HuH-7.5 (cell line): ENCODE measurements at regions not wholly inside any gene's neighbourhood (a gene's known extent, or its start where the extent isn't known, plus 50 kb on each side); places are given as distances from the start of the nearest gene placed in this dataset.

Source experiments
- DNase-seq: peaks from one replicate; pipeline ENCODE4 v3.0.0; 2011; ENCODE audit warnings: low spot score

DNA sequence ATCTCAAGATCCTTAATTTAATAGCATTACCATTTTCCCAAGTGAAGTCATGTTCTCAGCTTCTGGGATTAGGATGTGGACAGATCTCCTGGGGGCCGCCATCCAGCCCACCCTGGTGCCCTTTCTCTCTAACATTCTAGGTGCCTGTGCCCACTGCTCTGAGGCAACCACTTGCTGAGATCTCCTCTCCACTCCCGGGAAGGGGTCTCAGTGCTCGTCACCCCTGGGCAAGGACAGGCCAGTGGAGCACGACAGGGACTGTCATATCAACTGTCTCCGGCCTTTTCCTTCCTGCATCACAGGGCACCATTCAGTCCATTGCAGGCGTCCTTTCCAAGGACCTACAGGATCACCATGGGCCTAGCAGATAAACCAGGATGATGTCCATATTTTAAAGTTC is 304.8 kb downstream of the AJAP1 start:
- DNase-seq: no peak

DNA sequence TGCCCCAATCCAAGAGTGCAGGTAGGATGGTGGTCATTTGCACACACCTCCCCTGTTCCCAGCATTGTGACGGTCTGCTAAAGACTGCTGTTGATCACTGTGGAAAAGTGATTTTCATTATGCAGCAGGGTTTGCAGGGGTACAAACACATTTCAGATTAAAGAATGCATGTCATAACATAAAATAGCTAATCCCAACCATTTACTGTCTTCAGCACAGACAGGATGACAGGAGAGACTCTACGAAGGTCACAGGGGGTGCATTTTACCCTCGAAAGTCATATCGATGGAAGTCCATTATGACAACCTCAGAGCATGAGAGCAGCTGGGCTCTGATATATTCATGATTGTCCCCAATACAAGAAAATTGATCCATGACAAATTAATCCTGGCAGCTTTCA is 302.6 kb downstream of the AJAP1 start:
- no peak for DNase-seq

DNA sequence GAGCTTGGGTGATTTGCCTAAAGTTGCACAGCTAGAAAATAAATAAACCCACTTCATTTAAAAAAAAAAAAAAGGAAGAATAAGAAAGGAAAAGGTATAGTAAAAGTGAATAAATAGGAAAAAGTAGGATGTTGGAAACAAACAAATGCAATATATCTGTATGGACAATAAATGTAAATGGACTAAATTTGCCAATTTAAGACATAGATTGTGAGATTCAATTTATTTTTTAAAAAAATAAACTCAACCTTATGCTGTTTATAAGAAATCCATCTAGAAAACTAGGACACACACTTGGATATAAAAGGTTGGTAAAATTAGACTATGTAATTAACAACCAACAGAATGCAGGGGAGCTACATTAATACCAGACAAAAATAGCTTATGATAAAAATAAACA is 300.0 kb downstream of the AJAP1 start:
- no peak for DNase-seq

DNA sequence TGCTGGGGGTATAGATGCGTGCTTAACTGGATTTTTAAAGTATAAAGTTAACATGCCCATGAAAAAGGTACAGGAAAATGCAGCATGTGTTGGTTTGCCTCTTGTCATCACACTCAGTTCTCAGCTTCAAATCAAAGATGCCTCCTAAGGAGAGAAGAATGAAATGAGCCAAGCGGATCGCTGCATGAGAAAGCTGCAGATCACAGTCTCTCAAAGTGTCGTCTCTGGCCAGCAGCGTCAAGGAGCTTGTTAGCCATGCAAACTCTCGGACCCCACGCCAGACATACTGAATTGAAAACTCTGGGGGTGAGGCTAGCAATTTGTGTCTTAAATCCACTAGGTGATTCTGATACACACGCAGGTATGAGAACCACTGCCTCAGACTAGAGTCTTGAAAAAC is 297.2 kb downstream of the AJAP1 start:
- DNase-seq: no peak

DNA sequence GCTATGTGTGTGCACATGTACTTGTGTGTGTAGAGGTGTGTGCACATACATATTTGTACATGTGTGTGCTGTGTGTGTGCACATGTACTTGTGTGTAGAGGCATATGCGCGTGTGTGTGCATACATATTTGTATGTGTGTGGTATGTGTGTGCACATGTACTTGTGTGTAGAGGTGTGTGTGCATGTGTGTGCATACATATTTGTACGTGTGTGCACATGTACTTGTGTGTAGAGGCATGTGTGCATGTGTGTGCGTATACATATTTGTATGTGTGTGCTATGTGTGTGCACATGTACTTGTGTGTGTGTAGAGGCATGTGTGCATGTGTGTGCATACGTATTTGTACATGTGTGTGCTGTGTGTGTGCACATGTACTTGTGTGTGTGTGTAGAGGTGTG is 291.9 kb downstream of the AJAP1 start:
- no peak for DNase-seq

DNA sequence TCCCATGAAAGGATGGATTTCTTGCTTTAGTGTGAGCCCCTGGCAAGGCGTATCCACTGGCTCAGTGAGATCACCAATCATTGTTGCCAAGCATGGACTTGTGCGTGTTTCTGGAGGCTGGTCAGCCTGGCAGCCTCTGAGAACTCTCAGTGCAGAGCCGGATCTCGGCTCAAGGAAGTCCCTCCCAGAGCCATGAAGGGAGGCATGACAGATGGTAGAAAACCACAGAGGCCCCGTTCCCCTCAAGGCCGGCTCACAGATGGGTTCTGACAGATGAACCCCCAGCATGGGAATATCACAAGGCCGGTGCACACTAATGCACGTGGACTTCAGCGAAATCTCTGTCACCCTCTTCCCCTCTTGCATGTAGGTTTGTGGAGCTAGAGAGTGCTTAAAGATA is 290.5 kb downstream of the AJAP1 start:
- DNase-seq: no peak

DNA sequence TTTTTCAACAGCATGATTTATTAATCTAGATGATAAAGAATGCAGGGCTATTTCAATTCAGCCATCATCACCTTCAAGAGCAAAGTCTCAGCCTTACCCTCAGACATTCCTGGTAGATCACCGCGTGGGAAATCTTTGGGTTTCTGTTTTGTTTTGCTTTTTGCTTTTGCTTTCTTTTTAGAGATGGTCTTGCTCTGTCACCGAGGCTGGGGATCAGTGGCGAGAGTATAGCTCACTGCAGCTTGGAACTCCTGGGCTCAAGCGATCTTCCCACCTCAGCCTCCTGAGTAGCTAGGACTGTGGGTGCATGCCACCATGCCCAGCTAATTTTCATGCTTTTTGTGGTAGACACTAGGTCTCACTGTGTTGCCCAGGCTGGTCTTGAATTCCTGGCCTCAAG is 289.7 kb downstream of the AJAP1 start:
- no peak for DNase-seq

DNA sequence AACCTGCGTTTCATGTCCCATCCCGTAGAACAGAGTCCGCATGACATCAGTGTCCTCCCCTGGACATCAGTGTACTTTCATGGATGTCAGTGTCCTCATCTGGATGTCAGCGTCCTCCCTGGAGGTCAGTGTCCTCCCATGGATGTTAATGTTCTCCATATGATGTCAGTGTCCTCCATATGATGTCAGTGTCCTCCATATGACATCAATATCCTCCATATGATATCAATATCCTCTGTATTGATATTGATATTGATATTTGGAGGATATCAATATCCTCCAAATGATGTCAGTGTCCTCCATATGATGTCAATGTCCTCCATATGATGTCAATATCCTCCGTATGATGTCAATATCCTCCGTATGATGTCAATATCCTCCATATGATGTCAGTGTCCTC is 284.9 kb downstream of the AJAP1 start:
- DNase-seq: no peak

DNA sequence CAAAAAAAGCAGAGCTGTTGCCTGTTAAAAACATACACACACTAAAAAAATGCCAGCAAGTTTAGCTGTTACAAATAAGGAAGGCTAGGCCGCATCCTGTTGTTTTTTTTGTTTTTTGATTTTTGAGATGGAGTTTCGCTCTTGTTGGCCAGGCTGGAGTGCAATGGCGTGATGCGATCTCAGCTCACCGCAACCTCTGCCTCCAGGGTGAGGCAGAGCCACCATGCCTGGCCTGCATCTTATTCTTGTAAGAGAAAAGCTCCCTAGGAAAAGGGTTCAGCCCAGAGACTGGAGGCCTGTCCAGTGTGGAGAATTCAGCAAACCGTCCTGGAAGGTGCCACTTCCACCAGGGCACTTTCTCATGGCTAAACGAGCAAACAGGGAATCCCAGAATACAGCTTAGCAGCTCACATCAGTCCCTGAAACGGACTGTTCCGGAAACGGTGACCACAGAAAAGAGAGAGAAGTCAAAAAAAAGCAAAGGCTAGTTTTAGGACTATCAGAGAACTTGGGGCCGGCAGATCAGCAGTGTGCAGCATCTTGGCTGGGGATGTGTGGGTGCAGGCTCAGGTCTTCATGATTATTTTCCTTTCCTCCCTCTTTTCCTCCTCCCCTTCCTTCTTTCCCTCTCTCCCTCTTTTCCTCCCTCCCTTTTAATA is 283.6 kb downstream of the AJAP1 start:
- no peak for DNase-seq

DNA sequence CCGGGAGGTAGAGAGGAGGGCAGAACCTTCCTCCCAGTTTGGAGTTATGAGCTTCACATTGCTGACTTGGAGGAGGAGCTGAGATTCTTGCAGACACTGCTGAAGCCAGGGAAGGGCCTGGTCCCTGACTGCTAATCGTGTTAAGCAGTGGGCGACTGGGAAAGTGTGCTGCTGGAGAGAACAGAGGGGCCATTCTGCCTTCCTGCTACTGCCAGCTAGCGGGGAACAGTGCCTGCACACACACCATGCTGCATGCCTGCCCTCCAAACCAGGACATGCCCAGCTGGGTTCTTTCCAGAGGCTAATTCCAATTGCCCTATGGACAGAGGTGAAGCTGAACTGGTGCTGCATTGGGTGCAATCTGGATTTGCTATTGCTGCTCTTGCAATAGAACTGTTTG is 281.4 kb downstream of the AJAP1 start:
- DNase-seq: no peak

DNA sequence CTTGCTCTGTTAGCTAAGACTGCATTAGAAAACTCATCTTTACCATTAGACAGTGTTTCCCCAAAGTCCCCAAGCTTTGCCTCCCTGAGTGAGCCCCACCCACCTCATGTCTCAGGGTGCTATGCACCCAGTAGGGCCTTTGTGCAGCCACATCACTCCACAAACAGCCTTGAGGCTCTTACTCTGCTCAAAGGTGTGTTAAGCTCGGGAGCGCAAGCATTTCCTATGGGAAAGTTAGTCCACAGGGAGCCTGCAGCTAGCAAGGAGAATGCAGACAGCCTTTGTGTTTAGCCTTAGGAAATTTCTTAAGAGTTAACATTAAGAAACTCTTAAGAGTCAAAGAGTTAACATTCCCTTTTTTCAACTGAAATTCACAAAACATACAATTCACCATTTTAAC is 278.8 kb downstream of the AJAP1 start:
- DNase-seq: no peak

DNA sequence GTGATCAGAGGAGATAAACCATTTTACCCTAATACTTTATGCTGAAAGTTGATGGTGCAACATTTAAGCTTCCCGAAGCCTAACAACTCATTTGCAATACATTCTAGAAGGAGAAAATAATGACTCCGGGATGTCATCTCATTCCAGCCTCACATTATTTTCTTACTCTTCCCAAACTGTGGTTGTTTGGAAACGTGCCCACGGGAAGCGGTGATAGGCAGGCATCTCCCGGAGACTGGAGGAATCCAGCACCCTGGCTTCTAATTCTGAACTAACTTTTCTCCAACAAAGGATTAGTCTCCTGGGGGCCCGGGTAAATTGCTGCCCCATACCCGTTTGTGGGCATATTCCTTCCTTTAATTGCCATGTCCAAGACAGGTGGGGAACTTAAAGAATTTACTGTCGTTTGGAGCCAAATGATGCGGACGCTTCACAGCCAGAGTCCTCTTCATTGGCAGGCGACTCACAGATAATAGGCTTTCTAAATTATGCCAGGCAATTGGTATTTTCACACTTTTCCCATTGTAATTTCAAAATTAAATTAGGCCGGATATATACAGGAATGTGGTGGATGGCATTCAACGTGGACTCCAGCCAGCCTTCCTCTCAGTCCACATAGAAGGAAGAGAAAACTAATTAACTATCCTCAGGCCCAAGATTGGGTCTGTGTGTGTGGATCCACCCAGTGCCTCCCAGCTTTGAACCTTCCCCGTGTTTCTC is 278.1 kb downstream of the AJAP1 start:
- no peak for DNase-seq

DNA sequence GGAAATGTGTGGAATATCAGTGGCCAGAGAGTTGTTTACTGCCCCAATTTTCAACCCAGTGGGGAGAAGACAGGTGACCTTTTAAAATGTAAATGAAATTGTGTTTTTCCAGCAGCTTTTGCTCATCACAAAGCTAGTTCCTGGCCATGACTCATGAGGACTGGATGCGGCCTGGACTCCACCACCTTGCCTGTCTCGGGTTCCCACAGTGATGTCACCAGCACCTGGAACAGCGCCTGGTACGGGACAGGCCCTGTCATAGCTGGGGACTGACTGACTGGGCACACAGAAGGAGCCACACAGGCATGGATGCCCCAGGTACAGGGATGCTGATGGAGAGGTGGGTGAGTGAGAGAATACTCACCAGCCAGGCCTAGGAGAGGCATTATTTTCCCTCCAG is 277.1 kb downstream of the AJAP1 start:
- DNase-seq: no peak

DNA sequence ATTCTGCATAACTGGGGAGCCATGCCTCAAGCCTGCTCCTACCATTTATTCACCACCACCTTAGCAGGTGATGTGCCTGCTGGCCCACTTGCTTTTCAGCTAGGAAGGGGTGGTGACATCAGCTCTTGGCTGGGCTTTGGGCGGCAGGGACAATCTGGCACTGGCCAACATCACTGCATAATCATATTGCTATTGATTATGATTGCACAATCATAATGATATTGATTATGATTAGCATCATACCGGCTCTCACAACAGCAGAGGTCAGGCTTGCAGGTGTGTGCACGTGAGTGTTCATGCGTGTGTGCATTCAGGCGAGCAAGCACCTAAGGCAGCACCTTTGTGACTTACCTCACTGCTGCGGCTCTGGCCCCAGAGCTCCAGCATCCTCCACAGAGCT is 273.8 kb downstream of the AJAP1 start:
- no peak for DNase-seq

DNA sequence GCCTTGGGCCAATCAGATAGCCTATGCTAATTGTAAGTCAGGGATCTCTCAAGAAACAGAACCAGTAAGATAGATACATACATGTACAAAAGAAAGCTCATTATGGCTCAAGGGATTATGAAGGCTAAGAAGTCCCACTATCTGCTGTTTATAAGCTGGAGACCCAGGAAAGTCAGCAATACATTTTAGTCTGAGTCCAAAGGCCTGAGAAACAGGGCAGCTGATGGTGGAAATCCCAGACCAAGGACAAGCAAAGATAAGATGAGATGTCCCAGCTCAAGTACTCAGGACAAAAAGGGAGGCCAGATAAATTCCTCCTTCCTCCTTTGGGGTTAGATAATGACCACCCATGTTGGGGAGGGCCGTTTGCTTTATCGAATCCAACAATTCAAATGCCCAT is 269.9 kb downstream of the AJAP1 start:
- DNase-seq: no peak

DNA sequence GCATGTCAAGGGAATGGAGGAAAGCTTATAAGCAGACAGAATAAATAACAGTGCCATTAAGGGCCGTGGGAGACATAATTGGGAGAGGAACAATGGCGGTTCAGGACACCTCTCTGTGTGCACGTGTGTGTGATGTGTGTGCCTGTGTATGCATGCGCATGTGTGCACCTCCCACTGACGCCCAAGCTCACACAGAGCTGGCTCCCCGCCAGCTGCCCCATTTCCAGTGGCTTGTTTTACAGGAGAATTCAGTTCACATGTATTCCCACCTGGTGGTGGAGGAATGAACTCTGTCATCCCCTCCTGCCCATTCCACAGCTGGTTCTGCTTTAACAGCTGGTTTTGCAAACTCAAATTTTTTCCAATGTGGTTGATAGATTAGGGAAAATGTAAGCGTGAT is 262.2 kb downstream of the AJAP1 start:
- no peak for DNase-seq

DNA sequence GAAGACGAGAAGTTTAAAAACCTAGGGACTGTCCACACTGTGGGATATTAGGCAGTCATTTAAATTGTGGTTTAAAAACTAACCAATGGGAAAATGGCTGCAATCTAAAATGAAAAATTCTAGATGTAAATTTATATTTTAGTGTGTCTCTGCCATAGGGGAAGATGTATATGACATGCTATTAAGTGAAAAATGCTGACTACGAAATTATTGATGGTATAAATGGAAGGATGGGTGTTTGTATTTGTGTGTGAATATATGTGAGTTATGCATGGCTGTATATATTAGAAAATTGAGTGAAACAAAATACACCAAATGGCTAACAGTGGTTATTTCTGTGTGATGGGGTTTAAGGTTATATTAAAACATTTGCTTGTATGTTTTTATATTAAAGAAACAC is 260.7 kb downstream of the AJAP1 start:
- no peak for DNase-seq

DNA sequence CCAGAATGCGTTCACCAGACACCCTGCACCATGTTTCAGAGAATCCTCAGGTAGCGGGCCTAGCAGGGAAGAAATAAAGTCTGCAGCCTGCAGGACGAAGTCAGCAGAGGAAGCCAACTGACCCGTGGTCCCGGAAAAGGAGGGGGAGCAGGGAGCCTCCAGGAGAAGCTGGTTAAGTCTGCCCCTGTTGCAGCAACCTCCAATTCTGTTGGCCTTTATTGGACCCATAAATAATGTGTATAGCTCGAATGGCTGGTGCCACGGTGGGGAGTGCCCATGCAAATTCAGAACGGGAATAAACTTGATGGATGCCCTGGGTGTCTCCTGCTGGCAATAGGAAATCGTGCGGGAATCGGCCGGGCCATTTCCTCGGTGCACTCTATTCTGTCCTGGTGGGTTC is 254.1 kb downstream of the AJAP1 start:
- DNase-seq: no peak

DNA sequence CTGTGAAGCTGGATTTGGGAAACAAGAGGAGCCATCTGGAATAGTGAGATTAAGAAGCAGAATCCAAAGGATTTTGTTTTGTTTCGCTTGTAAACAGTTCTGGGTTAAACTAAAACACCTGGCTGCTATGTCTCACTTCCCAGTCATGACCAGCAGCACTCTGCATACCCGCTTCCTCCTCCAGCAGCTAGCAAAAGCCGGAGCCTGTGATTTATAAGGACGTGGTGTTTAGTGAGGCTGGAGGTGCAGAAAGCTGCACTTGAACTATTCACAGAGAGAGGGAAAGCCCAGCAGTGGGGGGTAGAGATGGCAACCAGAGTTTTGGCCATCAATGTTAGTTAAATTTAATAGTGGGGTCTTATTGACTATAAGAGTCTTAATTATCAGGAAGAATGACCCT is 240.2 kb downstream of the AJAP1 start:
- no peak for DNase-seq

DNA sequence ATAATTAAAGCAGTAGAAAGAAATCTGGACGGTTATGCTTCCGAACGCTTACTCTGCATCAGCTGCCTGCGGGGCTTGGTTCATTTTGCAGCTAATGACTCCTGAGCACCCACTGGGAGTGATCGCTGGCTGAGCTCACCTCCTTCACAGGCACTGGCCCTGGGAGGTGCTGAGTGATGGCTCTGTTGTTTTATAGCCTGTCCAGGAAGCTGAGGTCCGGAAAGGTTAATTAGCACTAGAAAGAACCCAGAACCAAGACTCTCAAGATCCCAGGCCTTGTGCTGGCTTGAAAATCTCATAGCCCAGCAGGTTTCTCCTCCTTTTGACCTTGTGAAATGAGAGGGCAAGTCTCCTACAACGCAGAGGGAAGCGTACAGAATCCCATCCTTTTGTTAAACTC is 226.2 kb downstream of the AJAP1 start:
- no peak for DNase-seq

DNA sequence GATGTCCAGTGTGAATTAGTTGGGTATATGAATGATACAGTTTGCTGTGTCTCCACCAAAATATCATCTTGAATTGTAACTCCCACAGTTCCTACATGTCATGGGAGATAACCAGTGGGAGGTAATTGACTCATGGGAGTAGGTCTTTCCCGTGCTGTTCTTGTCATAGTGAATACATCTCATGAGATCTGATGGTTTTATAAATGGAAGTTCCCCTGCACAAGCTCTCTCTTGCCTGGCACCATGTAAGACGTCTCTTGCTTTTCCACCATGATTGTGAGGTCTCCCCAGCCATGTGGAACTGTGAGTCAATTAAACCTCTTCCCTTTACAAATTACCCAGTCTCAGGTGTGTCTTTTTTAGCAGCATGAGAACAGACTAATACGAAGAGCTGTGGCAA is 223.0 kb downstream of the AJAP1 start:
- DNase-seq: no peak

DNA sequence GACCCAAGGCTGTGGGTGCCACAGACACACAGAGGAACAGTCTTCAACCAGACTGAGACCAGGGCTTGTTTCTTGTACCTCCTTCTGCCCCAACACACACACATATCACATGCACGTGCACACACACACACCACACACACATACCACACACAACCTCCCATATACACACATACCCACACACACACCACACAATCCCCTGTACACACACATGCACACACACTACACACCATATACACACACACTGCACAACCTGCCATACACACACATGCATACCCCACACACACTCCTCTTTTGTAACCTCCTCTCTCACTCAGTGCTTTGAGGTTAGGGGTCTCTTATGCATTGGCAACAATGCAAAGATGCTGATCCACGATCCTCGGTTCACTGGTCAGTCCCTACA is 217.0 kb downstream of the AJAP1 start:
- DNase-seq: no peak

DNA sequence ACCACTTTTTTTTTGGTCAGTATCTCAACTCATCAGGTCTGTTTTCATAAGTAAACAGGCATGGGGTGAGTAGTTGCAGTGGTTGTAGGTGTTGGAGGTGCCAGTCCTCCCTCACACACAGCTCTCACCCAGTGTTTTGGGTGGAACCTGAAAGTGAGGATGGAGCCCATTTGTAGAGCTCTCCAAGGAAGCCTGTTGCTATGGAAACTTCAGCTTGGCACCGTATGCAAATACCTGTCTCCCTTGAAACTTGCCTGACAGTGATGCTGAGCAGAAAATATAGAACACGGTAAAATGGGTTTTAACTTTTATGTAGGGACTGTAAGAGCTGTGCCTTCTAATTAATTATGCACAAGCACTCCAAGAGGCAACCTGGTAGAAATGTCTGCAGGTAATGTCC is 214.1 kb downstream of the AJAP1 start:
- DNase-seq: no peak

DNA sequence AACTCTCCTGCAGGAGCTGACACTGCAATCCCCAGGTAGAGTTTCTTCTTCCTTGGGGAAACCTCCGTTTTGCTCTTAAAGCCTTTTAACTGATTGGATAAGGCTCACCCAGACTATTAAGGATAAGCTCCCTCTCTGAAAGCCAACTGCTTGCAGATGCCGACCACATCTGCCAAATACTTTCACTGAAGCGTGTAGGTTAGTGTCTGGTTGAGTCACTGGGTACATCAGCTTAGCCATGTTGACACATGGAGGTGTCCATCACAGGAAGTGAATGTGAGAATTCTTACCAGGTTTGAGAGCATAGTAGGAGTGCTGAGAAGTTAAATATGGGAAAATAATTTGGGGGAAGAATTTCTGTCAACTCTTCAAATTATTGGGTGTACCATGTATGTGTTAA is 202.0 kb downstream of the AJAP1 start:
- no peak for DNase-seq
